ENCODE measurements at regions not wholly inside any gene's neighbourhood (a gene's known extent, or its start where the extent isn't known, plus 50 kb on each side); places are given as distances from the start of the nearest gene placed in this dataset.

DNA sequence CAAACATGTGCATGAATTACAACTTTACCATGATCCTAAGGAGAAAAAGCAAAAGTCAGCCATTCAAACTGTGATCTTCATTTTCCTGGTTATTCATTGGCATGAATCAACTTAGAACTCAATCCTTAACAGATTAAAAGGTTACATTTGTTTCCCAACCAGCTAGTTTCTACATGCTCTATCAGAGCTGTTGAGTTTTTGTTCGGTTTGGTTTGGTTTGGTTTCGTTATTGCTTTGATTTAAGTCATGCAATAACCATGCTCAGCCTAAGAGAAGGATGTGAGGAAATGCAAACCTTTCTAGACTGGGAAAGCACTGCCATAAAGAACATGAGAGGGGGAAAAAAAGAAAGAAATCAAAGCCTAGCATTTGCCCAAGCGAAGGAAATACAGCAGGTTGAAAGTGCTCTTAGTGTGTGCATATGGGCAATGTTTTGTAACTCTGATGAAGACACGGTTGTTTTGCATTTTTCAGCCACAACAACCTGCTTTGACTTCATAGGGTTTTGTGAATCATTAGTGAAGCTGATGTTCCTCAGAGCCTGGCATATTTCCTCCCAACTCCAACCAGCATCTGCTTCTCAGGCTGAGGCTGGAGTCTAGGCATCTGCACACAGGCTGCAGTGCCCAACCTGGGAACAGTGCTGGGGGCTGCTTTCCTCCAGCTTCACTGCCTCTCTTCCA, 234.3 kb downstream of the ZNF674 start (continued):
- no peak for TF ChIP-seq POLR2AphosphoS5 (IDR thresholded peaks at IDR 0.05; ENCODE audit: low read depth, low read length)

DNA sequence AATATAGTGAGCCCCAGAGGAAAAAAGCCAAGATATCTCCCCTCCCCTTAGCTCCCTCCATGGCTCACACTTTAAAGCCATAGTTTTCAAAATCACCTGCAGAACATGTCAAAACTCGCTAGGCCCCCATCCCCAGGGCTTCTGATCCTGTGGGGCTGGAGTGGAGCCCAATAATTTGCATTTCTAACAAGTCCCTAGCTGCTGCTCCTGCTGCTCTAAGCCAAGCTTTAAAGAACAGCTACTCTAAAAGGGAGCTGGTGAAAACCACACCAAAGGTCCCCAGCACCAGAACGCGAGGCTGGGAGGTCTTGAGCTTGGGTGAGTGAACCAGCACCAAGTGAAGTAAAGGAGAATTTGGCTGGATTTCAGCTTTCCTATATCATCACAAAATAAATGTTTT, 237.1 kb downstream of the ZNF674 start:
- H3K4me1 ChIP-seq (ENCODE audit: control insufficient read depth, insufficient read depth, low read length): peaks cover 9% of the 10 kb centered on the region; the same call in 1 of the 2 replicates
- H3K27ac ChIP-seq (ENCODE audit: low read length): no peak overlapping the region; the same call in 1 of the 2 replicates
- peaks cover 4% of the 10 kb centered on the region; the same call in 1 of the 2 replicates for H3K9me3 ChIP-seq (ENCODE audit: control insufficient read depth, insufficient read depth, low read depth, low read length)
- H3K4me3 ChIP-seq (ENCODE audit: low read depth in 2 of 2, low read length in 2 of 2): no peak overlapping the region
- in situ Hi-C loops (cut with HindIII; ENCODE audit: low pct_unique_long_range_greater_than_20kb, low sequenced_read_pairs) (no loop called here), intact Hi-C loops (cut with micrococcal nuclease; ENCODE audit: unreplicated experiment) (no loop called here)
- no peak for DNase-seq (ENCODE audit: low read depth, low spot score)
- ATAC-seq: no peak
- no peaks in the 10 kb centered on the region for H3K27me3 ChIP-seq (ENCODE audit: control insufficient read depth, insufficient read depth, low read length)
- TF ChIP-seq, protein P1, sequence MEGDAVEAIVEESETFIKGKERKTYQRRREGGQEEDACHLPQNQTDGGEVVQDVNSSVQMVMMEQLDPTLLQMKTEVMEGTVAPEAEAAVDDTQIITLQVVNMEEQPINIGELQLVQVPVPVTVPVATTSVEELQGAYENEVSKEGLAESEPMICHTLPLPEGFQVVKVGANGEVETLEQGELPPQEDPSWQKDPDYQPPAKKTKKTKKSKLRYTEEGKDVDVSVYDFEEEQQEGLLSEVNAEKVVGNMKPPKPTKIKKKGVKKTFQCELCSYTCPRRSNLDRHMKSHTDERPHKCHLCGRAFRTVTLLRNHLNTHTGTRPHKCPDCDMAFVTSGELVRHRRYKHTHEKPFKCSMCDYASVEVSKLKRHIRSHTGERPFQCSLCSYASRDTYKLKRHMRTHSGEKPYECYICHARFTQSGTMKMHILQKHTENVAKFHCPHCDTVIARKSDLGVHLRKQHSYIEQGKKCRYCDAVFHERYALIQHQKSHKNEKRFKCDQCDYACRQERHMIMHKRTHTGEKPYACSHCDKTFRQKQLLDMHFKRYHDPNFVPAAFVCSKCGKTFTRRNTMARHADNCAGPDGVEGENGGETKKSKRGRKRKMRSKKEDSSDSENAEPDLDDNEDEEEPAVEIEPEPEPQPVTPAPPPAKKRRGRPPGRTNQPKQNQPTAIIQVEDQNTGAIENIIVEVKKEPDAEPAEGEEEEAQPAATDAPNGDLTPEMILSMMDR (IDR thresholded peaks at IDR 0.05): no peak
- TF ChIP-seq POLR2AphosphoS5 (IDR thresholded peaks at IDR 0.05; ENCODE audit: low read depth, low read length): no peak
- TF ChIP-seq SIN3A (IDR thresholded peaks at IDR 0.05; ENCODE audit: borderline replicate concordance, insufficient read depth, low read depth, low read length): no peak
- TF ChIP-seq, protein P2, sequence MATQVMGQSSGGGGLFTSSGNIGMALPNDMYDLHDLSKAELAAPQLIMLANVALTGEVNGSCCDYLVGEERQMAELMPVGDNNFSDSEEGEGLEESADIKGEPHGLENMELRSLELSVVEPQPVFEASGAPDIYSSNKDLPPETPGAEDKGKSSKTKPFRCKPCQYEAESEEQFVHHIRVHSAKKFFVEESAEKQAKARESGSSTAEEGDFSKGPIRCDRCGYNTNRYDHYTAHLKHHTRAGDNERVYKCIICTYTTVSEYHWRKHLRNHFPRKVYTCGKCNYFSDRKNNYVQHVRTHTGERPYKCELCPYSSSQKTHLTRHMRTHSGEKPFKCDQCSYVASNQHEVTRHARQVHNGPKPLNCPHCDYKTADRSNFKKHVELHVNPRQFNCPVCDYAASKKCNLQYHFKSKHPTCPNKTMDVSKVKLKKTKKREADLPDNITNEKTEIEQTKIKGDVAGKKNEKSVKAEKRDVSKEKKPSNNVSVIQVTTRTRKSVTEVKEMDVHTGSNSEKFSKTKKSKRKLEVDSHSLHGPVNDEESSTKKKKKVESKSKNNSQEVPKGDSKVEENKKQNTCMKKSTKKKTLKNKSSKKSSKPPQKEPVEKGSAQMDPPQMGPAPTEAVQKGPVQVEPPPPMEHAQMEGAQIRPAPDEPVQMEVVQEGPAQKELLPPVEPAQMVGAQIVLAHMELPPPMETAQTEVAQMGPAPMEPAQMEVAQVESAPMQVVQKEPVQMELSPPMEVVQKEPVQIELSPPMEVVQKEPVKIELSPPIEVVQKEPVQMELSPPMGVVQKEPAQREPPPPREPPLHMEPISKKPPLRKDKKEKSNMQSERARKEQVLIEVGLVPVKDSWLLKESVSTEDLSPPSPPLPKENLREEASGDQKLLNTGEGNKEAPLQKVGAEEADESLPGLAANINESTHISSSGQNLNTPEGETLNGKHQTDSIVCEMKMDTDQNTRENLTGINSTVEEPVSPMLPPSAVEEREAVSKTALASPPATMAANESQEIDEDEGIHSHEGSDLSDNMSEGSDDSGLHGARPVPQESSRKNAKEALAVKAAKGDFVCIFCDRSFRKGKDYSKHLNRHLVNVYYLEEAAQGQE (IDR thresholded peaks at IDR 0.05; ENCODE audit: insufficient read depth in 1 of 2, low read depth in 2 of 2, low read length in 1 of 2): no peak
- no peak for TF ChIP-seq TCF7L2 (IDR thresholded peaks at IDR 0.05; ENCODE audit: low read depth, low read length)
- no peaks in the 10 kb centered on the region for H3K36me3 ChIP-seq (ENCODE audit: control insufficient read depth, insufficient read depth, low read length)
- no TSS peak for BruUV-seq (replicated peaks)
- POLR2A ChIA-PET: no interaction called here
- CTCF ChIA-PET: no interaction called here

DNA sequence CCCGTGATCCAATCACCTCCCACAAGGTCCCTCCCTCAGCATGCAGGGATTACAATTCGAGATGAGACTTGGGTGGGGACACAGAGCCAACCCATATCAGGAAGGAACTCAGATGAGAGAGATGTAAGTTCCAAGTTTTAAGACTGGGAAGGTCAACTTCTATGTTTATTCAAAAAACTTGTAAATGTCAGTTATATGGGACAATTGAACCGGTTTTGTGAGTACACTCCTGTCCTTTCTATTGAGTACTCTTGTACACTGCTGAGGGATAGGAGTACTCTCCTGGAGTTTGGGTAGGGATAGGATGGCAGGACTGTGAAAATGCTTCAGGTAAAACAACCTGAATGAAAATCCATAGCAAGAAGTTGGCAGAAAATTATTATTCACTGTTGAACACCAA, 239.1 kb downstream of the ZNF674 start:
- DNase-seq (ENCODE audit: low read depth, low spot score): no peak
- H3K27ac ChIP-seq (ENCODE audit: low read length): no peak overlapping the region
- in situ Hi-C loops (cut with HindIII; ENCODE audit: low pct_unique_long_range_greater_than_20kb, low sequenced_read_pairs): no loop called here

More for the DNA sequence above, 239.1 kb downstream of the ZNF674 start:
- no TSS peak for BruUV-seq (replicated peaks)
- CTCF ChIA-PET: no interaction called here
- Histone ChIP-seq H3K36me3 (ENCODE audit: control insufficient read depth, insufficient read depth, low read length) (no peaks in the 10 kb centered on the region), H3K27me3 (ENCODE audit: control insufficient read depth, insufficient read depth, low read length) (no peaks in the 10 kb centered on the region), H3K9me3 (ENCODE audit: control insufficient read depth, insufficient read depth, low read depth, low read length) (peaks cover 4% of the 10 kb centered on the region; the same call in 1 of the 2 replicates), H3K4me1 (ENCODE audit: control insufficient read depth, insufficient read depth, low read length) (0 out of 2 replicates have a peak, but pooled peaks cover 1% of the 10 kb centered on the region), H3K4me3 (ENCODE audit: low read depth in 2 of 2, low read length in 2 of 2) (no peak overlapping the region)
- POLR2A ChIA-PET: no interaction called here
- no peak for TF ChIP-seq POLR2AphosphoS5 (IDR thresholded peaks at IDR 0.05; ENCODE audit: low read depth, low read length)
- TF ChIP-seq SIN3A (IDR thresholded peaks at IDR 0.05; ENCODE audit: borderline replicate concordance, insufficient read depth, low read depth, low read length): no peak
- no peak for TF ChIP-seq TCF7L2 (IDR thresholded peaks at IDR 0.05; ENCODE audit: low read depth, low read length)
- TF ChIP-seq, protein P1 (IDR thresholded peaks at IDR 0.05): no peak
- TF ChIP-seq, protein P2 (IDR thresholded peaks at IDR 0.05; ENCODE audit: insufficient read depth in 1 of 2, low read depth in 2 of 2, low read length in 1 of 2): no peak
- intact Hi-C loops (cut with micrococcal nuclease; ENCODE audit: unreplicated experiment): no loop called here
- no peak for ATAC-seq

Measured in Panc1 (cell line).